Loucy (cell line): ENCODE measurements at regions not wholly inside any gene's neighbourhood (a gene's known extent, or its start where the extent isn't known, plus 50 kb on each side); places are given as distances from the start of the nearest gene placed in this dataset.

Experiments
- H2AFZ ChIP-seq: fragments of 200-600 bp; sonication (generic); 2 replicates; pipeline ENCODE4 v1.6.0; 2016; ENCODE audit warnings: antibody characterized with exemption, mild to moderate bottlenecking, low read length, moderate library complexity
- H3F3A ChIP-seq: fragments of 200-600 bp; 2 replicates; pipeline ENCODE4 v1.6.0; 2016; ENCODE audit warnings: antibody characterized with exemption, low read depth, mild to moderate bottlenecking
- H3K27me3 ChIP-seq: fragments of 200-600 bp; sonication (generic); 2 replicates; pipeline ENCODE4 v1.6.1; 2014; ENCODE audit warnings: low read length, mild to moderate bottlenecking; ENCODE audit not compliant: insufficient read depth, poor library complexity, severe bottlenecking
- H3K36me3 ChIP-seq: fragments of 200-600 bp; sonication (generic); 2 replicates; pipeline ENCODE4 v1.6.1; 2016; ENCODE audit warnings: low read length; ENCODE audit not compliant: insufficient read depth
- H3K4me1 ChIP-seq: fragments of 200-600 bp; sonication (generic); 2 replicates; pipeline ENCODE4 v1.5.1; 2014; ENCODE audit warnings: low read length, mild to moderate bottlenecking; ENCODE audit not compliant: insufficient read depth, poor library complexity, severe bottlenecking
- H3K4me2 ChIP-seq: fragments of 200-600 bp; sonication (generic); 2 replicates; pipeline ENCODE4 v1.6.0; 2014; ENCODE audit warnings: antibody characterized with exemption, low read length, low read depth, mild to moderate bottlenecking; ENCODE audit not compliant: poor library complexity, severe bottlenecking
- H3K4me3 ChIP-seq: fragments of 200-600 bp; sonication (generic); 2 replicates; pipeline ENCODE4 v1.5.1; 2014; ENCODE audit warnings: low read length, mild to moderate bottlenecking, mixed read lengths; ENCODE audit not compliant: poor library complexity, severe bottlenecking
- H3K79me2 ChIP-seq: fragments of 200-600 bp; sonication (generic); 2 replicates; pipeline ENCODE4 v1.6.1; 2014; ENCODE audit warnings: low read length; ENCODE audit not compliant: insufficient read depth
- H3K9ac ChIP-seq: fragments of 200-600 bp; sonication (generic); 2 replicates; pipeline ENCODE4 v1.6.0; 2014; ENCODE audit warnings: mild to moderate bottlenecking, low read depth, low read length, moderate library complexity; ENCODE audit not compliant: poor library complexity, severe bottlenecking
- H3K9me2 ChIP-seq: fragments of 200-600 bp; sonication (generic); replicated peaks from 2 replicates; pipeline ENCODE4 v1.6.1; 2016; ENCODE audit warnings: low read depth, low read length, mixed read lengths
- H3K9me3 ChIP-seq: fragments of 200-600 bp; sonication (generic); 2 replicates; pipeline ENCODE4 v1.6.1; 2014; ENCODE audit warnings: mild to moderate bottlenecking, antibody characterized with exemption, low read length, low read depth; ENCODE audit not compliant: insufficient read depth
- H4K20me1 ChIP-seq: fragments of 200-600 bp; sonication (generic); 2 replicates; pipeline ENCODE4 v1.6.0; 2014; ENCODE audit warnings: antibody characterized with exemption, low read length, mild to moderate bottlenecking; ENCODE audit not compliant: insufficient read depth, poor library complexity, severe bottlenecking
- EZH2phosphoT487 ChIP-seq: fragments of 200-600 bp; IDR thresholded peaks from 2 replicates; pipeline ENCODE4 v1.6.1; 2018; ENCODE audit warnings: antibody characterized with exemption, mild to moderate bottlenecking, moderate library complexity, borderline replicate concordance
- TF ChIP-seq, protein P1 (sequence below): fragments of 200-600 bp; sonication (generic); conservative IDR thresholded peaks from 2 replicates; pipeline ENCODE4 v1.5.1; 2014; ENCODE audit warnings: mild to moderate bottlenecking, antibody characterized with exemption, low read length

- Histone ChIP-seq H3K4me1 (peaks cover 29% of the 10 kb centered on the region), H3K27me3 (no peaks in the 10 kb centered on the region), H3K4me3 (no peak overlapping the region), H3K79me2 (no peaks in the 10 kb centered on the region), H3K9ac (no peak overlapping the region), H3K9me2 (no peaks in the 10 kb centered on the region), H2AFZ (no peak overlapping the region), H3K36me3 (no peaks in the 10 kb centered on the region; the same call in 1 of the 2 replicates), H3F3A (no peaks in the 10 kb centered on the region), H3K4me2 (no peak overlapping the region), H3K9me3 (peaks cover 13% of the 10 kb centered on the region; the same call in 1 of the 2 replicates), H4K20me1 (no peaks in the 10 kb centered on the region)
- TF ChIP-seq, protein P1, sequence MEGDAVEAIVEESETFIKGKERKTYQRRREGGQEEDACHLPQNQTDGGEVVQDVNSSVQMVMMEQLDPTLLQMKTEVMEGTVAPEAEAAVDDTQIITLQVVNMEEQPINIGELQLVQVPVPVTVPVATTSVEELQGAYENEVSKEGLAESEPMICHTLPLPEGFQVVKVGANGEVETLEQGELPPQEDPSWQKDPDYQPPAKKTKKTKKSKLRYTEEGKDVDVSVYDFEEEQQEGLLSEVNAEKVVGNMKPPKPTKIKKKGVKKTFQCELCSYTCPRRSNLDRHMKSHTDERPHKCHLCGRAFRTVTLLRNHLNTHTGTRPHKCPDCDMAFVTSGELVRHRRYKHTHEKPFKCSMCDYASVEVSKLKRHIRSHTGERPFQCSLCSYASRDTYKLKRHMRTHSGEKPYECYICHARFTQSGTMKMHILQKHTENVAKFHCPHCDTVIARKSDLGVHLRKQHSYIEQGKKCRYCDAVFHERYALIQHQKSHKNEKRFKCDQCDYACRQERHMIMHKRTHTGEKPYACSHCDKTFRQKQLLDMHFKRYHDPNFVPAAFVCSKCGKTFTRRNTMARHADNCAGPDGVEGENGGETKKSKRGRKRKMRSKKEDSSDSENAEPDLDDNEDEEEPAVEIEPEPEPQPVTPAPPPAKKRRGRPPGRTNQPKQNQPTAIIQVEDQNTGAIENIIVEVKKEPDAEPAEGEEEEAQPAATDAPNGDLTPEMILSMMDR: no peak
- no peak for TF ChIP-seq EZH2phosphoT487
These were observed 68.9 kb upstream of the SLC22A16 start for GRCh38 chr6:110545081-110545872.

GRCh38 chr6:110544472-110544871, 68.1 kb upstream of the SLC22A16 start:
- Histone ChIP-seq H3K9me3 (peaks cover 13% of the 10 kb centered on the region; the same call in 1 of the 2 replicates), H2AFZ (peak overlapping the region; percentile 3; the same call in 1 of the 2 replicates), H4K20me1 (no peaks in the 10 kb centered on the region), H3K36me3 (no peaks in the 10 kb centered on the region; the same call in 1 of the 2 replicates), H3K9ac (no peak overlapping the region), H3K79me2 (no peaks in the 10 kb centered on the region), H3F3A (no peaks in the 10 kb centered on the region), H3K4me3 (no peak overlapping the region), H3K4me1 (peaks cover 29% of the 10 kb centered on the region), H3K4me2 (no peak overlapping the region), H3K27me3 (no peaks in the 10 kb centered on the region), H3K9me2 (no peaks in the 10 kb centered on the region)
- TF ChIP-seq EZH2phosphoT487: no peak
- TF ChIP-seq, protein P1: no peak

DNA sequence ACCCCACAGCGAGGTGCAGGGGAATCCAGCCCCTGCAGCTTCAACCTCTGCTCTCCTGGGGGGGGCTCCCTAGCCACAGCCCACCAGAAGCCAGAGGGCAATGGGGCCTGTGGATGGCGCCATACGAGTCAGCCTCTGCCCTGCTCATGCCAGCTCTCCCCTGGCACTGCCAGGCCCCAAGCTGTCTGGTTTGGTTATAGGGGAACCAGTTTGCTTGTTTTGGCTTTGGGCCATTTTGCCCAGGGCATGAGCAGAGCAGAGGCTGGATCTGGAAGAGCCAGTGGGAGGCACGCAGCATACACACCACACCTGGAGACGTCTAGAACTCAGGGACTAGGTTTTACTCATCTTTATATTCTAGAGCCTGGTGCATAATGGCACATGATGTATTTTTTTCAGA, 66.7 kb upstream of the SLC22A16 start:
- no peak overlapping the region for H3K4me2 ChIP-seq
- H3F3A ChIP-seq: no peaks in the 10 kb centered on the region
- peaks cover 25% of the 10 kb centered on the region for H3K4me1 ChIP-seq
- no peaks in the 10 kb centered on the region for H3K27me3 ChIP-seq
- peaks cover 16% of the 10 kb centered on the region; the same call in 1 of the 2 replicates for H3K9me3 ChIP-seq
- TF ChIP-seq EZH2phosphoT487: no peak
- TF ChIP-seq, protein P1: no peak
- H3K36me3 ChIP-seq: no peaks in the 10 kb centered on the region; the same call in 1 of the 2 replicates
- no peak overlapping the region for H2AFZ ChIP-seq
- H3K9ac ChIP-seq: no peak overlapping the region
- H3K4me3 ChIP-seq: no peak overlapping the region
- H4K20me1 ChIP-seq: no peaks in the 10 kb centered on the region
- H3K9me2 ChIP-seq: no peaks in the 10 kb centered on the region
- H3K79me2 ChIP-seq: no peaks in the 10 kb centered on the region
